EH (cell line): ENCODE measurements at regions not wholly inside any gene's neighbourhood (a gene's known extent, or its start where the extent isn't known, plus 50 kb on each side); places are given as distances from the start of the nearest gene placed in this dataset.
"Not testable (repeated sequence)": the region's sequence is repeated elsewhere in the genome, so short reads cannot be mapped to it uniquely, and the experiment has no call there.

Source experiments
- DNase-seq: peaks from one replicate; pipeline ENCODE4 v3.0.0-alpha.2; 2015; ENCODE audit warnings: low read depth

DNA sequence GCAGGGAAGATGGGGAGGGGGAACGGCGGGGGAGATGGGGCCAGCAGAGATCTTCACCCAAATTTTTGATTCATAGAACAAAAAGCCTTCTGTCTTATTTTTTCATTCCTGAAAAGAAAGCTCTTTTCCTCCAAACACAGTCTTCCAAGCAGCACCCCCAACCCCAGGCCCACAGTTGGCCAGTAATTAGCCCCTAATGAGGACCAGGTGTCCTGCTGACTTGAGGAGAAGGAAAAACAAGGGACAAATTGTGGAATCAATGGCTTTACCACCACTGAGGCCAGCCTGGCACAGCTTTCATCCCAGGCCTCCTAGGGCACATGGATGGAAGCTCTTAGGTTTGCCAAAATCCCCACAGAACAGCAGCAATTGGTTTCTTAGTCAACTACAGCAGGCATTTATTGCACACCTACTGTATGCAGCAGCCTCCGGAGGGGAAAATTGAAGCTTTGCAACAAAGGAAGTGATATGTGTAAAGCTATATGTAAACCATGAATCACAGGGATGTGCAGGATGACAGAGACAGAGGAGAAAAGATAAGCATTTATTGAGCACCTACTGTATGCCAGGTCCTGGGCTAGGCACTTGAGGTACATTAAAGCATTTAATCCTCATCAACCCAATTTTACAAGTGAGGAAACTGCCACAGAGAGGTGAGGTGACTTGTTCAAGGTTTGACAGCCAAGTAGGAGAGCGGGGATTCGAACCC is 199.5 kb downstream of the TBC1D2B start:
- DNase-seq: peak; percentile 13

DNA sequence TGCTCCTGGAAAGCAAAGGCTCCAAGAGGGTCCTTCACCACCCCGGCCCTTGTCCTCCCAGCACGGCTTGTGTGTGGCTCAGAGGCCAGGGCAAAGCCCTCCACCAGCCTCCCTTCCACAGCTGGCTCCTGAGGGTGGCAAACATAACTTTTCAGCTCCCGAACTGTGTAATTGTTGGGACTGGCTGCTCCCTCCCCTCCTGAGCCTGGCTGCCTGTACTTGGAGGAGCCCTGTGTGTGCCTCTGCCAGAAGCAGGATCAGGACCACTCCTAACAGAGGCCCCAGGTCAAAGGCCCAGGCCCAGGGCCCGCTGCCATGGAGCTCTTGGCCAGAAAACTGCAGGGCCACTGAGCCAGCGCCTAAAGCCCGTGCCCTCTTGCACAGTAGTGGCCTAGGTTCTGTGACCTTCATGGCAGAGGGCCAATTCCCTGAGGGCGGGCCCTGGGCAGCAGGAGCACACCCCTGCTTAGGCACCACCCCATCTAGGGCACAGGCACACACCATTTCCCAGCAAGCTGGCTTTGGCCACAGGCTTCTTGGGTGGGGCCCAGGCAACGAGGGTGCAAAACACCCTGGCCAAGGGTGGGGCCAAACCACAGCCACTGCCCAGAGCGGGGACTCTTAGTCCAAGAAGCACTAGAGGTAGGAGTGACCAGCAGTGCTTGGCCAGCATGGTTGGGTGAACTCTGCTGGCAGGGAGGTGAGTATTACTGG is 201.2 kb downstream of the TBC1D2B start:
- not testable (repeated sequence) for DNase-seq

- DNase-seq: peak; percentile 51
These were observed 202.3 kb downstream of the TBC1D2B start for GRCh38 chr15:77875066-77875721.

- DNase-seq: no peak
These were observed 203.4 kb downstream of the TBC1D2B start for GRCh38 chr15:77874063-77874462.

DNA sequence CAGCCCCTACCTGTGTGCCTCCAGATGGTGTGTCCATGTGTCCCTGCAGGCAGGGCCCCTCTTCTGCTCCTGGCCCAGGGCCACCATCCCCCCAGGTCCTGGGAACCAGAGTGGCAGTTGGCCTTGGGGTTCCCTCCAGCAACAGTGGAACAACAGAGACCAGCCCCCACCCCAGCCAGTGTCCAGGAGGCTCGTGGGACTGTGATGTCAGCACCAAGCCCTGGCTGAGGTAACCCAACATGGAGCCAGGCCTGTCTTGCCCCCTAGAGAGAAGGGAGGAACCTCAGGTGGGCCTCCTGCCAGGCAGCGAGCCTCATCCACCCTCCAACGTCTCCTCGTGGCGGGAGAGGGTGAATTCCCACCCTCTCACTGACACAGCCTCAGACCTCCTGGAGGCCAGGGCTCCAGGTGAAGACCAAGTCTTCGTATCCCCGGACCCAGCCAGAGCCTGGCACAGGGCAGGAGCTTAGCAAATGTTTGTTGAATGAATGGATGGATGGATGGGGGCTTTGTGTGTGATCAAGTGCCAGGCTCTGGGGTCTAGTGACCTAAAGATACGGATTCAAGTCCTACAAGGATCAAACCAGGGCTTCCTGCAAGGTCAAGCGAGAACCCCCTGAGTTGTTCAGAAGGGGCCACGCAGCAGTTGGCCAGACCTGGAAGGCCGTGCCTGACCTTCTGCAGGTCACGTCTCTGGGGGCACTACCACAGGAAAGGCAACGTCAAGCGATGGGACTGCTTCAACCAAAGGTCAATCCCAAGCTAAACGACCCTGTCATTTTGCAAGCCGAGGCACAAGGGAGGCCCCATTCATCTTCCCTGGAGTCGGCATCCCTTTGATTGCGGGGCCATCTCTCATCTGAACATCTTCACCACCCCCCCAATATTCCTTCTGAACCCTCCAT is 204.7 kb downstream of the TBC1D2B start:
- DNase-seq: not testable (repeated sequence)

DNA sequence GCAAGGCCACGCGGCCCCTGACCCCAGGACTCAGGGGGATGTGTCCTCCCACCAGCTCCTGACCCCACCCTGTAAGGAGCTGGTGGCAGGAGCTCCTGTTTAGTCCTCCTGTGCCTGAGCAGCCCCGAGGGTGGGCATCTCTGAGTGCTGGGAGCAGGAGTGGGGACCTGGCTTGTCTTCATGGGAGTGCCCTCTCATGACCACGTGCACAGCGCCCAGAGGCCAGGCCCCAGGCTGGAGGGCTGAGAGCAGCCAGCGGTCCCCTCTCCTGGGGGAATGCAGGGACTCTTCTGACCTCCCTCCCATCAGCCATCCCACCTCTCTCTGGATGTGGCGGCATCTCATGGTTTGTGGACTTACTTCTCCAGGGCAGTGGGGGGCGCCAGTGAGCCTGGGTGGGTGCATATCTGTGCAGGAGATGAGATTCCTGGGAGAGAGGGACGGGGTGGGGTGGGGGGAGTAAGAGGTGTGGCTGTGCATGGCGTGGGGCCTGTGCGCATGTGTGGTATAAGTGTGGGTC is 205.6 kb downstream of the TBC1D2B start:
- no peak for DNase-seq

DNA sequence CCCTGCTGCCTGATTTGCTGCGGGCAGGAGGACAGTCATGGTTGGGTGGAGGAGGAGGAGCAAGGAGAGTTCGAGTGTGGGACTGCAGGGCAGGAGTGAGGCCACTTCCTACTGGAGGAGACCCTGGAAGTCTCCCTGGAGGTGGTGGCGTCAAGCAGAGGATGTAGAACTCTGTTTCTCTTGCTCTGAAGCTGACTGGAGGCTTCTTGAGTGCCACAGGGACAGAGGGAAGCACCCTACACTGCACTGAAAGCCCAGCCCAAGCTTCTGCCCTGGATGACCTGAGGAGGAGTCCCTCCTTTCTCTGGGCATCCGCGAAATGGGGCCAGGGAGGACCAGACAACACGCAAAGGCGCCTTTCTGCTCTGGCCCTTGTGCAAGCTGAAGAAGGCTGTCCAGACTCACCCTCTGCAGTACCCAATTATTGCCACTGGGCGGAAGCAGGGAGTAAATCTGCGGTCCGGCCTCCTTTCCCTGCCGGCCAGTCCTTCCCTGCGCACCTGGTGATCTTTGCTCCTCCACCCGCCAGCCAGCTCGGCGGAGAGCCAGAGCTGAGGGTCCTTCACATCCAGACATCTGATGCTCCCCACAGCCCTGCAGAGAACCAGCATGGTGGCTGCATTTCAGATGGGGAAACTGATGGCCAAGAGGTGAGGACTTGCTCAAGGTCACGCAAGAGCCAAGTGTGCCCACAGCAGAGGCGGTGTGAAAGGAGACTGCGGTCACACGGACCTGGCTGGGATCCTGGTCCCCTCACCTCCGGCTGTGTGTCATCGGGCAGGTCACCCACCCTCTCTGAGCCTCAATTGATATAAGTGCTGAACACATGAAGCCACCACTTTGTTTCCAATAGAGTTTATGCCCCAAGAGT is 207.1 kb downstream of the TBC1D2B start:
- DNase-seq: peak; percentile 69

GRCh38 chr15:77869021-77869895 is 208.3 kb downstream of the TBC1D2B start:
- DNase-seq: peak; percentile 79

GRCh38 chr15:77868048-77868629 is 209.4 kb downstream of the TBC1D2B start:
- DNase-seq: not testable (repeated sequence)

- peak; percentile 11 for DNase-seq
These were observed 210.1 kb downstream of the TBC1D2B start for GRCh38 chr15:77867266-77868047.

DNA sequence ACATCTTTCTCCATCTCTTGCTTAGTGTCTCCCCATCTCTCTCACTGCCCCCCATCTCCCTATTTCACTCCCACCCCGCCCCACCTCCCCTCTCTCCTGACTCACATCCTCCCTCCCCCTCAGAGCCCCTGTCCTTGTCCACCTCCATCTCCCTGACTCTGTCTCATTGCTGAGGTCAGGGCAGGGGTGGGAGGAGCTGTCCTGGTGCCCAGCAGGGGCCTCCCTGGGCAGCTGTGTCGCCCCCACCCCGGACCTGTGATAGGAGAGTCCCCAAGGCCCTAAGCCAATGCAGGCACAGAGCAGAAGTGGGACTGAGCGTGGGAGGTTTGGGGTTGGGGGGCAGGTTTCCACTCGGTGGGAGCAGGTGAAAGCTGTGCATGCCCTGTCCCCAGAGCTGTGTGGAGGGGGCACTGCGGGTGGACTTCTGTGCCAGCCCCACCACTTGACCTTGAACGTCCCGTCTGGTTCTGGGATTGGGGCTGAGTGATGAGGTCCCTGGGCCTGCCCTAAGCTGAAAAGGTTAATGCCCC is 210.8 kb downstream of the TBC1D2B start:
- DNase-seq: no peak

GRCh38 chr15:77866186-77866585 is 211.3 kb downstream of the TBC1D2B start:
- no peak for DNase-seq

- no peak for DNase-seq
These were observed 211.8 kb downstream of the TBC1D2B start for GRCh38 chr15:77865701-77866100.

DNA sequence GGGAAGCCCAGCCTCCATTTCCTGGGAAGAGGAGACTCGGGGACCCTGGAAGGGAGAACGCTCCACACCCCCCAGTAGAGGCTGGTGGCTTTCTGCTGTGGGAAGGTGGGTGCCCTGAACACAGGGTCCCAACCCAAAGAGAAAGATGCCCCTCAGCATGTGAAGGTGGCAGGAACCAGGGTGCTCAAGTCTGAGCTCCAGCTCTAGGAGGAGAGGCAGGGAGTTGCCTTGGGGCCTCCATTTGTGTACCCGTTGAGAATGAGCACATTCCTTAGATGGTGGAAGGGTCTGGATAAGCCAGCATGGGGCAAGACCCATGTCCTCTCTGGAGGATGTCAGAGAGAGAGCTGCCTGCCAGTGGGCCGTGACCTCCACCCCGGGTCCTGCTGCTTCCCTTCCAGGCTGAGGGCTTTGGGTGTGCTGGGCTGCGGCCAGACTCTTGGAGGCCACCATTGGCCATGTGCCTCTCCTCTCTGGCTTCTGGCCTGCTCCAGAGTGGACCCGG is 212.4 kb downstream of the TBC1D2B start:
- no peak for DNase-seq

- no peak for DNase-seq
These were observed 213.1 kb downstream of the TBC1D2B start for GRCh38 chr15:77864211-77865105.

GRCh38 chr15:77863491-77864105 is 213.9 kb downstream of the TBC1D2B start:
- DNase-seq: no peak
